ENCODE measurements at regions not wholly inside any gene's neighbourhood (a gene's known extent, or its start where the extent isn't known, plus 50 kb on each side); places are given as distances from the start of the nearest gene placed in this dataset.

DNA sequence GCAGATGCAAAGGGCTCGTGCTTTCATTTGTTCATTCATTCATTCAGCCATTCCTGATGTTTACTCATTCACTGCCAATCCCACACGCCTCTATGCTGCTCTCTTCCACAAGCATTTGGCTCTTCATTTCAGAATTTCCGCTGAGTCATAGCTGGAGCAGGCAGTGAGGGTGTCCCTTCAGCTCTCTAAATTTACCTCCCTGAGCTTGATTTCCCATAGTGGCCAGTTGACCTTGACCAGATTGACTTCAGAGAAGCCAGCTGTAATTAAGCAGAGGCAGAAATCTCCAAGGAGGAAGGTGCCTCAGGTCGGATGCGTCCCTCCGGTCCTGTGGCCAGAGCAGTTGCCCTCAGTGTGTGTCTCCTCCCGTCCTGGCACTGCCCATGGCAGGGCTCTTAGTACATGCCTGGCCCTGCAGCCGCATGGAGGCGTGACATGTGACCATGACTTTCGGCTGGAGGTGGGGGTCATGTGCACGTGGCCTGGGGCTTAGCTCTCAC, 267.2 kb upstream of the ECI2 start:
- DNase-seq: no peak

DNA sequence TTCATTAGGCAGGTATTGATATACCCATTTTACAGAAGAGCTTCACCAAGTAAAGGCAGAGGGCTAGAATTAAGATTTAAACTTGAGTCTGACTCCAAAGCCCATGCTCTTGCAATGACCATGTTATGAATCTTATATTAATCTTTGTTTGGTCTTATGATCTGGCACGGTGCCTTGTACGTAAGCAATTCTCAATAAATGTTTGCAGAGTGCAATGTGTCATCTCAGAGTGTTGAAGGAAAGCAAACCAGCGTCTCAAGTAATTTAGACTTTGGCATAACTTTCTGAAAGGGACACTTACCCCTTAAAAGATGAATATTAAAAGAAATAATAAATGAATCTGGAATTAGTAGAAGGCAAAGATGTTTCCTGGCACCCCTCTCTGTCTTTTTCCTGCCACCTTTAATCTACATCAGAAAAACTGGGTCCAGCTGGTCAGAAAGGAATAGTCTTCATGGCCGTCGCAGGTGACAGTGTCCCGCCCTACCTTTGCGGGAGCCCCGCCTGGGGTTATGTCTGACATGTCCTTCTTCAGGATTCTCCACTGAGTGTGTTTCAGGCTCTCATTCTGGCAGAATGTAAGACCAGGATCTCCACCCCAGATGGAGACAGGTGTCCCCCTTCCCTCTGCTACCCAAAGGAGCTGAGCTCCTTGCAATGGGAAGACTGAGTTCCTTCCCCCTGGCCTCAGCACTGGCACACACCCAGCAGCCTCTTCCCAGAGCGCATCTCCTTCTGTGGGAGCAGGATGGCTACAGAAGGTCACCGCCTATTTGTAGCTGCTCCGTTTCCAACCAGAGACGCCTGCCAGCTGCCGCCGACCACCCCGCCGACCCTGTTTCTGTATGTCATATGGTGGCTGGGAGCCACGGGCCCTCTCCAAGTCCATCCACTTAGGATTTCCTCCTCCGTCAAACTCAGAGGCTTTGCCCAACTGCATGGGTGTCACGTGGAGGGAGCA, 266.3 kb upstream of the ECI2 start:
- DNase-seq: no peak

DNA sequence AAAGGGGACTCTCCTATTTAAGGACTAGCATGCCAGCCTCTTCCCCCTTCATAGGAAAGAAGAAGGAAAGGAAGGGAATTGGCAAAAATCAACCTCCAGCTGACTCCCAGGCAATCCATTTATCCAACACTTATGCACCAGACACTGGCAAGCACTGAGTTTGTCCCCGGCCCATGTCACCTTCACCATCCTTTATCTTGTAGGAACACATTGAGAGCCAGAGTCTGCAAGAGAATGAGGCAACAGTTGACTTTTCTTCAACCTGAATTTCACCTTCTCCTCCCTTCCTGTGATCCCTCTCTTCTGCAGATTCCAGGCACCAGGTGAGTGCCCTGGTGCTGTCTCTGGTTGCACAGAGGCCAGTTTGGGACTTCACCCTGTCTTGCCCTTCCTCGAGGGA, 264.3 kb upstream of the ECI2 start:
- no peak for DNase-seq

DNA sequence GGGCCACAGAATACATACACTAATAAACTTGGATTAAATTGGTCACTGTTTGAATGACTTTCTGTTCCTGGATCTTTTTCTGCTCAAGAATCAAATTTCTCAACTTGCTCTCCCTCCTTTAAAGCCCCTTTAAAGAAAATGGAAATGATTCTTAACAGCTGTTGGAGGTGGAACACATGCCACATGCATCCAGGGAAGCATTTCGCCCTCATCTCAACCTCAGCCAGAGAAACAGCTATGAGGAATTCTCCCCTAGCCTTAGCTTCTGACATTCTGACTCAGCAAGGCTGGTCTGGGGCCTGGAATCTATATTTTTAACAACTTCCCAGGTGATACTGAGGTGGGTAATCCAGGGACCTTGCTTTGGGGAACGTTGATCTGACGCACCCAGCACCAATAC, 263.4 kb upstream of the ECI2 start:
- DNase-seq: no peak

DNA sequence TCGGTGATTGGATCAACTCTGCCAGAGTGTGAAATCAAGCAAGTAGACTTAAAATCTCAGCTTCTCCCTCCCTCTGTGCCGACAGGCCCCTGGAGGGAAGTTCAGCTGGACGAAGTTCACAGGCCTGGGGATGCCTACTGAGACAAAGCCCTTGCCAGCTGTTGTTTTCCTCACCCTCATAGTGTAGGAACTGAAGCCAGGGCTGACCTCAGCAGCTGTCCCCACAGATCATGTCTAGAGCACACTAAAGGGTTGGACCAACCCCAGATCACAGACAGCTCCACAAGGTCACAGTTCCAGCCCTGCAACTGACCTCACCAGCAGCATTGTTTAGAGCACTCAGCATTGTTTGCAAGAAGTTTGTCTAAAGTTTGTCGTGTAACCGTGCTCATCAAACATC, 261.9 kb upstream of the ECI2 start:
- no peak for DNase-seq

DNA sequence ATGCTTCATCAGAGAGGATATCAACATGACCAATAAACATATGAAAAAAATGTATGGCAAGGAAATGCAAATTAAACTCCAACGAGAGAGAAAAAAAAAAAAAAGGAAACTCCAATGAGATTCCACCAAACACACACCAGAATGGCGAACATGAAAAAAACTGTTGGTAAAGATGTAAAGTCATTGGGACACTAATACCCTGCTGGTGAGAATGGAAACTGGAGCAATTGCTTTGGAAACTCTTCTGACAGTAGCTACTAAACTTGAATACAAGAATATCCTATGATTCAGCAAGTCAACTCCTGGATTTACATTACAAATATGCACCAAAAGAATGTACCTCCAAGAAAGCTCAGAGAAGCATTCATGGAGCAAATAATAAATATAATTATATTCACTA, 260.7 kb upstream of the ECI2 start:
- no peak for DNase-seq

DNA sequence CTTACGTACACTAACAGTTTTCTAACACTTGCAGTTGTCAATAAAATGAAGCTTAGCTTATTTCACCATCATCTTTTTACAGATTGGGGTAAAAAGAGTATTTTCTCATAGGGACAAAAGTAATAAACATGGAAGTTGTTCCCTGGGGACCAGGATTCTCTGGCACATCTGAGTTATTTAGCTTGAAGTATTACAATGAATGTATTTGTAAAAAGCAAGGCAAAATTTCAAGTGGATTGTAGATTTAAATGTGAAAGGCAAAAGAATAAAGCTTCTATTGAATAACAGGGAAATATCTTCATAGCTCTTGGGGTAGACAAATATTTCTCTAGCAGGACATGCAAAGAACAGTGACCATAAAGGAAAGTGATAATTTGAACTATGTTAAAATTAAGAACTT, 260.0 kb upstream of the ECI2 start:
- no peak for DNase-seq

DNA sequence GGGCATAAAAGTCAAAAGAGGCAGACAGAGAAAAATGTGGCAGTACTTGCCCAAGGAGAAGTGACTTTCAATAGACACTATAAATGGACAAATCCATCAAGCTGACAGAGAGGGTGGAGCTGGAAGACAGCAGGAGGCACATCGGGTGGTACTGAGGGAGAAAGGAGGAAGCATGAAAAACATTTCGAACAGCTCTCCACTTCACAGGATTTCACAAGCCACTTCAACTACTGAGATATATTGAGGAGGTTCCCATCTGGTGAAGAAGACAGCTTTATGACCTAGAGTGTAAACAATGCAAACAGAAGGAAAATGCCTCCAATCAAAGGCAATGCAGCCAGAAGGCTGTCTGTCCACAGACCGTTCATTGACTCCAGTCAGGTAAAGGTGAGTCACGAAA, 259.4 kb upstream of the ECI2 start:
- no peak for DNase-seq

DNA sequence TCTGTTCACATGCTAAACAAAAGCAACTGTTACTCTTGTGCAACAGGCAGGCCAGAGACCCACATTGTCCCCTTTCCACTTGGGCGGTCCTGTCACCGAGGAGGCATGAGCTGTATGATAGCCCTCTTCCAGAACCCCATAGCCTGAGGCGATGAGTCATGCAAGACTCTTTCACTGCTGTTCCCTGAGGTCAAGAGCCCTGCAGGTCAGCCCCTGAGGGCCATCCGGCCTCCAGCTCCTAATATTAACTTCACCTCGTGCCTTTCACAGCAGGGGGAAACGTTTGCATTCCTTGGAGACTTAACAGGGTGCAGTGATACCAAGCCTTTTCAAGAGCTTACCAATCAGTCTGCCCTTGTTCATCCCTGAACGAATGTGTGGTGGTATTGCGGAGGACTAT, 253.3 kb upstream of the ECI2 start:
- no peak for DNase-seq

DNA sequence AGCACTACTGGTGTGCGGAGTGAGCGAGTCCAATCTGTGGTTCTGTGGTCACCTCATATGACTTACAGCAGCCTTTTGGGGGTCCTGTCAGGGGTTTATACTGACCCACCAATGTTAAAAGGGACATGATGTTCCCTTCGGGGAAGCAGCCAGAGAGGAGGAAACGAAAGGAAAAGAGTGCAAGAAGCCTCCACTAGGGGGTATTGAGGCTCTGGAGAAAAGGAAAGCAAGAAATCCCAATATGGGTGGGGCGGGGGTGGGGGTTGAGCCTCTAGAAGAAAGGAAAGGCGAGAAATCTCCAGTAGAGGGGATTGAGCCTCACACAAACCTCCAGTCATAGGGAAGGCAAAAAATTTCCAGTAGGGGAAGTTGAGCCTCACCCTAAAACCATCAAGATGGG, 249.3 kb upstream of the ECI2 start:
- no peak for DNase-seq

DNA sequence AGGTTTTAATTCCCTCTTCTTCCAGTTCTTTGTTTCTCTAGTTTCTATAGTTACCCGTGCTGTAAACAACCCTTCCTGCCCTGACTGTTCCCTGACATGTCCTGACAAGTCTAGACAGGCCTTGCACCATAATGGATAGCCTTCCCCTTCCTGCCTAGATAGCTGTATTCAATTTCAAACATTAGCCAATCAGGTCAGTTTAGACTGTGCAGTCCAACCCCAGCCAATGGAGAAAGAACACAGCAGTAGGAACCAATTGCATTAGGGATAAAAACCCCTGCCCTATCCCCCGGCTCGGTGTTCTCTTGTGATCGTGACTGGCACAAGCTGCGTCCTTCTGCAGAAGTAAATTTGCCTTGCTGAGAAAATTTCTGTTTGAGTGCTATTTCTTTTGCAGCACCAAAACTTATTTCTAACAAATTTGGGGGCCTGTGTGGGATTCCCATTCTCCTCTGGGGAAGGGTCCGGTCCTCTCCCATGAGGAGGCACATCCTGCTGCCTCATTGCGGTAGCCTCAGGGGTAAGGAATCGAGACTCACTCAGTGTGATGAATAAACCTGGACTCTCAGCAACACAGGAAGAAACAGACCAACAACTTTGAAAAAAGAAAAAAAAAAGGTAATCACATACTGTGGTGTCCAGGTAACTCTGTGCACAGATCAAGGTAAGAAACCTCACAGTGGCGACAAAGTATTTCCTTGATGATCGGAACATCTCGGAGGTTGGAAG, 248.7 kb upstream of the ECI2 start:
- DNase-seq: no peak

DNA sequence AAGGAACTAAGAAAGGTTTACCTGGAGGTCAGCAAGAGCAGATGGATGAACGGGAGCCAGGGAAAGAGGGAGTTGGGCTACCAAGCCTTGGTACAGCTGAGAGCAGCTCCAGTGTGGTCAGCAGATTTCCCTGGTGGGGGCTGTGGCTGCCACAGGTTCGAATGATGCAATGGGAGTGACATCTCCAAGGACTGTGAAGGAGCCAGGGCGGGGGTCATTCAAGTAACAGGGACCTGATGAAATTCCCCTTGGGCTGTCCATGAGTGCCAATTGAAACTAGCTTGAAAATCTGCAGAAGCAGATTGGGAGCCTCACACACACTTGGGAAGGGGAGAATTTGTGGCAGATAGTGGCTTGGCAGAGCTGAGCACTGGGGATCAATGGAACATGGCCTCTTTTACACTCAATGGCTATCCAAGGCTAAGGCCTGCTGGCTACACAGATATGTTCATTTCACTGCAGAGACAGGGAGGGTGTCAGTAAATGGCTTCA, 247.0 kb upstream of the ECI2 start:
- no peak for DNase-seq

DNA sequence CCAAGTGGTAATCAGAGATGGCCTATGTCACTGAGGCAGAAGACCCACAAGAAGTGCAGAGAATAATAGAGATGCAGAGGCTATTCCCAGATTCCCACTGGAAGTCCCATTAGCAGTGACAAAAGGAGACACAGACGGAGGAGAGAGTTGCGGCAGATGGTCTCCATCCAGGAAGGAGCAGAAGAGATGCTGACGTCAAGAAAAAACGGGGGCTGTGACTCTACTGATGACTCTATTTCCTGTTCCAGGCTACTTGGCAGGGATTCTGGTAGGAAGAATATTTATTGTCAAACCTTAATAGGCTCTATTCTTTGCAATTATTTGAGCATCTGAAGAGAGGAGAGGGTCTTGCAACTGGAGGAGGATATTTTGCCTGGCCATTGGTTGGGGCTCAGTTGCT, 246.0 kb upstream of the ECI2 start:
- DNase-seq: no peak

DNA sequence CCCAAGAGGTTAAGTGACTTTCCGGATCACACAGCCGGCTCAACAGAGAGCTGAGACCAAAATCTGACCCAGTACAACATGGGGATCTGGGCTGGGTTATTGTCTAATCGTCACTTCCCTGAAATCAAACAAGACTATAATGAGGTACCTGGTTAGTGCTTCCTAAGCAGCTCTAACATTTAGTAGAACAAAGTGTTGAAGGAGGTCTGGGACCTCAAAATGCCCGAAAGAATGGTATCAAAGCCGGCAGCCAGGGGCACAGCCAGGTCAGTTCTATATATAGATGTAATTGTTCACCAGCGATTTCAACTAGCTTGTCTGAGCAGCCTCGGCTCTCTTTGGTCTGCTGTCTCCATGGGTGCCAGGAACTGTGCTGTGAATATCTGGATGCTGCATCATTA, 245.5 kb upstream of the ECI2 start:
- no peak for DNase-seq

DNA sequence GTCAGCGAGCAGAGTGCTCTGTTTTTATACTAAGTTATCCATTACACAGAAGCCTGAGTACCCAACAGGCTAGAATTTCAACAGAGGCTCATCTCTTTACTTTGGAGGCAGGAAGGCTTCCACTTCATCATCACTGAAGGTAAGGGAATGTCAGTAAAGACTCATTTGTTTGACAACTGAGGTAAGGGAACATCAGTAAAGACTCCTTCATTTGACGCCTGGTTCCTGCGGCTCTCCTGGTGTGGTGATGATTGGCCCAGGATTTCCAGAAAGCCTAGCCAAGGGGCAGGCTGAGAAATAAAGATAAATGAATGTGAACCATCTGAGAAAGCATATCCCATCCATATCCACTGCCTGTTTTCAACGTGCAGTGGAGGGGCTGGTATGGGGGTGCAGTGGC, 244.6 kb upstream of the ECI2 start:
- DNase-seq: no peak

DNA sequence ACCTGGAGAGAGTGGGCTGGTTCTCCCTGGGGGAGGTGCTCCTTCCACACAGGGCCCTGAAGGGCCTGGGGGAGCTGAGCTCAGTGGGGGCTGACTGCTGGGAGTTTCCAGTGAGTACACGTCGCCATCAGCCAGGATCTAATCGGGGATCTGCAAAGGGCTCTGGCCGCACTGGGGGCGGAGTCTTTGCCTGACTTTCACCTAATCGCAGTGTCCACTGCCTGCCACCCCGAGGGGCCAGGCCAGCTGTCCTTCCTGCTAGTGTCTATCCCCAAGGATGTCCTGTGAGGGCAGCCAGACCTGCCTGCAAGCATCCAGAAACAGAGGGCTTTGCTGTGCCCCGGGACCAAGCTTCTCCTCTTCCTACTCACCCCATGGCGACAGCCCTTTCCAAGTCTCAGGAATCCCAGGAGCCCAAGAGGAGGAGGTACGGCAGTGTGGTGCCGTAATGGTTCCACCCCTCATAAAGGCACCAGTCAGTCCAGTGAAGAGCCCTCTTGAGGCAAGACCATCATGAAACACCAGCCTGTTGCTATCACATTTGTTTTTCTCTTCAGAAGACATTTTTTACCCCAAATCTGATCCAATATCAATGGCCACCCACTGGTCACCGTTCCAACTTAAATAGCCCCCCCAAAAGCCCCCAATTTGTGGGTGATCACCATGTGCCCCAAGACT, 243.1 kb upstream of the ECI2 start:
- no peak for DNase-seq

DNA sequence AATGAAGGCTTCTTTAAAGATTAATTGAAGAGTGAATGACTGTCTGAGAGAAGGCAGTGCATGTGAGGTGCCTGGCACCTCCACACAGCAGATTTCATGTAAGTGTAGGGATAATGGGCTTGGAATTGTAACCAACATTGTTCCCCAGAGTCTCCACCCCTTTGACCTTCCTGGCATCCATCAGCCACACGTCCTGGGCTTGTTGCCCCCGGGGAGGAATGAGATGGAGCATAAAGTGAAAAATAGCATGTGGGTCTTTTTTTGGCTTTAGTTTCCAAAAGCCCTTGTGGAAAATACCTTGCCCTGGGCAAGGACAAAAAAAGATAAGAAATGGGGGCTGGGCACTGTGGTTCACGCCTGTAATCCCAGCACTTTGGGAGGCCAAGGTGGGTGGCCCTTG, 242.2 kb upstream of the ECI2 start:
- DNase-seq: no peak

DNA sequence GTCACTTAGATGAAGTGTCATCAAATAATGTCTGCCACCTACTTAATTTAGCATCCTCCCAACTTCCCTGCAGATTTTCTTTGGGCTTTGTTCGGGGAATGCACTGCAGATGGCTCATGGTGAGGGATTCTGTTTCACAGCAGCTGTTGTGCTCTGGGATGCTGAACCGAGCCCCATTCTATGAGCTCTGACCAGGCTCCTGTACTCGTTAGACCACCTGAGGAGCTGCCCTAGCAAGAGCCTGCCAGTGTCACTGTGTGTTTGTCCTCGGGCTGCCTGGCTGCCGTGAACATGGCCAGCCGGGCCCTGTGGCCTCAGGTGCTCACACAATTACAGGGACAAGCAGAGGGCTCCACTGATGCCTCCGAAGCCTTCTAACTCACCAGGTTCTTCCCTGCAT, 238.8 kb upstream of the ECI2 start:
- no peak for DNase-seq

DNA sequence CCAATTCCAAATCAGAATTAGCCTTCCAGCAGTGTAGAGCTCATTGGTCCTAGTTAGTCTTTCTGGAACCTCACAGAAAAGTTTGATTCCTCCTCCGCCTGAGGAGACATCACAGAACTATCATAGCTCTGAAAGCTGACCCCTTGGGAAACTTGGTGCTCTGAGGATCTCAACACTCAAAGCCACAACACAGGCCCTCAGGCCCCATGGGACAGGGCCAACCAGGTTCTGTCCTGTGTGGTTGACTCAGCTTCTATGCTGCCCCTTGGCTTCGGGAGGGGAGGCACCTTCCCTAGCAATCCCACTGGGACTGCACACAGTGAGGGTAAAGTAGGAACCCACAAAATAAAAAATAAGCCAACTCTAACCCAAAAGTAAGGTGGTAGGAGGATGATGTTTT, 237.5 kb upstream of the ECI2 start:
- no peak for DNase-seq

DNA sequence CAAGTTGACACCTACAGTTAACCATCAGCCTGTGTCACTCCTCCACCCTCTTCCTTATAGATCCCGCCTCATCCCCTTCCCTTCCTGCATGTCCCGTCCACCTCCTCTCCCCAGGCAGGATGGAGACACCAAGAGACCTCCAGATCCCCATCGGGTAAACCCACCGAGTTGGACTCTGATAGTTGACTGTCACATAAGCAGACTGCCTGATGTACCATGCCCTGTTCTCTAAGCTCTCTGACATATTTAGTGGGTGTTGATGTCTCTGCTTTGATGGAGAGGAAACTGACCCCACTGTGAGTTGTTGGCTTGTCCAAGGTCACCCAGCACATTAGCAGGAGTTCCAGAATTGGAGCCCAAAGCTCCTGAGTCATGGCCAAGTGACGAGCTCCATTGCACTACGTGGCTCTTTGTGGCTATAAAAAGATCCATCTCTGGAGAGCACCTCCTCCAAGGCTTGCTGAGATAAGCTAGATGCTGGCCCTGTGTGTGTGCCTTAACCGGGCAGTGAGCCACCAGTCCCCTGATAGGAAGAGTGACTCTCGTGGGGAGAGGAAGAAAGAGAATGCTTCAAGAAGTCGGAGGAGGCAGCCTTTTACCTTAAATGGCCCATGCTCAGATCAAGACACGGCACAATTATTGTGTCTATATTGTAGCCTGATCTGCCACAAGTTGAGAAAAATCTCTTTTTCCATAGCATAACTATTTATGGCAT, 236.0 kb upstream of the ECI2 start:
- DNase-seq: no peak

DNA sequence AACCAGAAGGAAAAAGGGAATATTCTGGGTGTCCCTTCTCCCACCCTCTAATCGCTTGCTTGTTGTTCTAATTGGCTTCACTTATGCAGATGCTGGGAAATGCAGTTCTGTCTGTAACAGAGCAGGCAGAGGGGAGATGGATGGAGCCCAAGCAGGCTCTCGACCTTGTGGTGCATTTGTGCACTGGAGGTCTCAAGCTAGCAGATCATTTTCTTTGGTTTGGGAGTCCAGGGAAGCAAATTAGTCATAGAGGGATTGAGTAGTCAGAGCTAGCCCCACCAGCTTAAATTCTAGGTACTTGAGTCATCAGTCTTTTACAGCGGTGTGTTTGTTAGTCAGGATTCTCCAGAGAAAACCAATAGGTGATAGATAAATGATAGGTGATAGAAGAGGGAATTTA, 234.7 kb upstream of the ECI2 start:
- no peak for DNase-seq

DNA sequence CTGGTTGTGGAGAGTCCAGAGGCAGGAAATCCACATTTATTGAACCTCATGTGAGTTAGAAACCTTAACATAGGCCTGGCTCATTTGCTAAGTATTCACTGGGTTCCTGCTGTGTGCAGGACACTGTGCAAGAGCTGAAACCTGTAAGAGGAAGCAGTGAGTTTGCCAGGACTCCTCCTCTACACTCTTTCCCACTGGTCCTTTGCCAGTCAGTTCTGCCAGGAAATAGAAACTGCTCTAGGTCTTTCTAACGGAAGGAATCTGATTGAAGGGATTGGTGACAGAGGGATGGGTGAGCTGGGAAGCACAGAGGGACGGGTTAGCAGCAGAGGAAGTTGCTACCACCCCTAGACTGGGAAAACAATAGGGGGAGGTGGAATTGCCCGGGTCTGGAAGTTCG, 234.2 kb upstream of the ECI2 start:
- DNase-seq: no peak

DNA sequence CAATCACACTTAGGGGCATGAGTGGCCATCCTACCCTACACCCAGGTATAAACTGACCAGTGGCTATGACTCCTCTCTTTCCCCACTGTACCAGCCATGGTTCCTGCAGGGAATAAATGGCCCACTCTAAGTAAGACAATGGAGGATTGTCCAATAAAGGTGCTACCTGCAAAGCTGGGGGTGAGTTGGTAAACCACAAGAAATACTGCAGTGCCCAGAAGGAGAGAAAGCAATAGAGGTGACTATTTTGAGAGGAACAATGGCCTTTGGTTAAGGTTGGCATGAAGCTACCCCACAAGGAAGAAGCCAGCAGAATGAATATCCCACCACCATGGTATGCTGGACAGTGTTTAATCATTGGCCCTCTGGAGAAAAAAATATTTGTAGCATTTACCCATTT, 233.3 kb upstream of the ECI2 start:
- no peak for DNase-seq

All from T-helper 1 cell (primary cell).